A549 (cell line): ENCODE measurements at regions not wholly inside any gene's neighbourhood (a gene's known extent, or its start where the extent isn't known, plus 50 kb on each side); places are given as distances from the start of the nearest gene placed in this dataset.

Experiments
- ATAC-seq, 2 experiments: fragments of 200-7000 bp in 1 of 2; fragments of >200 bp in 1 of 2; cut with Nextera tagmentation in 1 of 2; cut with Tn5 transposase in 1 of 2; 3 replicates each; pipeline versions ENCODE4 v1.8.0 to v1.9.1; 2018 to 2020; ENCODE audit warnings: mild to moderate bottlenecking in 1 of 2, moderate library complexity in 1 of 2
- CTCF ChIA-PET: fragments of 300-600 bp; sonication (Branson Sonifier 250); formaldehyde crosslinking; extraction: SDS; loops from one replicate; lab custom pipeline; 2021; ENCODE audit warnings: antibody characterized with exemption, inconsistent platforms; lab: Yijun Ruan, JAX
- POLR2A ChIA-PET: fragments of 350-600 bp; formaldehyde crosslinking; extraction: SDS; loops from one replicate; lab custom pipeline; 2021; ENCODE audit warnings: antibody characterized with exemption, inconsistent platforms; lab: Yijun Ruan, JAX
- DNase-seq, 2 experiments: peaks; one replicate each; pipeline versions ENCODE4 v3.0.0 to v3.0.0-alpha.2; 2011 to 2016; ENCODE audit warnings: low read depth in 1 of 2, low spot score in 1 of 2
- FAIRE-seq: peaks from 2 replicates; lab custom pipeline; 2011; peaks lifted over from hg19 to GRCh38; lab: Jason Lieb, UNC
- H3K27ac ChIP-seq, 2 experiments: fragments of >200 bp; sonication (Bioruptor Twin); formaldehyde crosslinking; 3 replicates each; pipeline ENCODE4 v1.5.1; 2016 to 2017
- H3K4me1 ChIP-seq: fragments of >200 bp; sonication (Bioruptor Twin); formaldehyde crosslinking; 3 replicates; pipeline ENCODE4 v1.6.1; 2016
- H3K4me2 ChIP-seq: fragments of >200 bp; sonication (Bioruptor Twin); formaldehyde crosslinking; 3 replicates; pipeline ENCODE4 v1.6.1; 2016
- H3K4me3 ChIP-seq: fragments of >200 bp; sonication (Bioruptor Twin); formaldehyde crosslinking; 3 replicates; pipeline ENCODE4 v1.5.1; 2016
- H3K9me3 ChIP-seq: fragments of >200 bp; sonication (Bioruptor Twin); formaldehyde crosslinking; 3 replicates; pipeline ENCODE4 v1.6.1; 2016
- BHLHE40 ChIP-seq: IDR thresholded peaks from 2 replicates; pipeline ENCODE4 v1.6.1; 2012; ENCODE audit warnings: low read depth, low read length, inconsistent platforms
- CBX2 ChIP-seq: fragments of 200-600 bp; sonication (generic); IDR thresholded peaks from 2 replicates; pipeline ENCODE4 v1.6.1; 2016; ENCODE audit warnings: low read depth, mild to moderate bottlenecking, borderline replicate concordance
- CEBPB ChIP-seq, 2 experiments: fragments of >200 bp in 1 of 2; sonication (Bioruptor Twin) in 1 of 2; formaldehyde crosslinking in 1 of 2; IDR thresholded peaks; 2 replicates each; pipeline ENCODE4 v1.6.1; 2012 to 2016
- ESRRA ChIP-seq: fragments of 150-350 bp; IDR thresholded peaks from 2 replicates; pipeline ENCODE4 v1.6.1; 2014; ENCODE audit warnings: mild to moderate bottlenecking, low read length, borderline replicate concordance
- FOSL2 ChIP-seq, 2 experiments: fragments of 450-650 bp in 1 of 2; fragments of >200 bp in 1 of 2; sonication (Bioruptor Twin) in 1 of 2; formaldehyde crosslinking; IDR thresholded peaks; 2 replicates each; pipeline versions ENCODE4 v1.5.0 to v1.6.1; 2016 to 2020; ENCODE audit warnings: mild to moderate bottlenecking in 1 of 2, moderate library complexity in 1 of 2
- GATA3 ChIP-seq: IDR thresholded peaks from 2 replicates; pipeline ENCODE4 v1.6.1; 2012; ENCODE audit warnings: borderline replicate concordance
- HEYL ChIP-seq: fragments of 250-450 bp; sonication (Bioruptor Pico); IDR thresholded peaks from 2 replicates; pipeline ENCODE4 v1.8.0; 2021; ENCODE audit warnings: mild to moderate bottlenecking, moderate library complexity
- JUN ChIP-seq, 2 experiments: fragments of >200 bp; sonication (Bioruptor Twin); formaldehyde crosslinking; IDR thresholded peaks; 2 replicates in 1 of 2; 3 replicates in 1 of 2; pipeline ENCODE4 v1.6.1; 2016 to 2017
- KDM1A ChIP-seq: fragments of 200-600 bp; sonication (generic); IDR thresholded peaks from 2 replicates; pipeline ENCODE4 v1.6.1; 2016; ENCODE audit warnings: low read depth, mild to moderate bottlenecking
- KDM5A ChIP-seq: fragments of 200-600 bp; sonication (generic); IDR thresholded peaks from 2 replicates; pipeline ENCODE4 v1.6.1; 2016; ENCODE audit warnings: antibody characterized with exemption, mild to moderate bottlenecking
- MAFK ChIP-seq: fragments of 450-650 bp; IDR thresholded peaks from 2 replicates; pipeline ENCODE4 v1.6.1; 2014; ENCODE audit not compliant: partially characterized antibody
- MAZ ChIP-seq: fragments of 150-350 bp; IDR thresholded peaks from 2 replicates; pipeline ENCODE4 v1.6.1; 2014; ENCODE audit warnings: antibody characterized with exemption, low read depth, low read length, borderline replicate concordance
- MYC ChIP-seq: IDR thresholded peaks from 2 replicates; pipeline ENCODE4 v1.6.1; 2012; ENCODE audit warnings: mild to moderate bottlenecking, inconsistent platforms, low read length, improper control_type of control experiment, borderline replicate concordance
- PHF8 ChIP-seq: fragments of 200-600 bp; sonication (generic); IDR thresholded peaks from 2 replicates; pipeline ENCODE4 v1.6.1; 2016; ENCODE audit warnings: low read depth, mild to moderate bottlenecking, antibody characterized with exemption, moderate library complexity, borderline replicate concordance
- POLR2AphosphoS2 ChIP-seq: conservative IDR thresholded peaks from 2 replicates; pipeline ENCODE4 v1.6.1; 2012; ENCODE audit warnings: low read length, improper control_type of control experiment, inconsistent platforms
- RNF2 ChIP-seq: fragments of 200-600 bp; sonication (generic); IDR thresholded peaks from 2 replicates; pipeline ENCODE4 v1.6.1; 2016; ENCODE audit warnings: low read depth, mild to moderate bottlenecking, antibody characterized with exemption, moderate library complexity, borderline replicate concordance
- SMC3 ChIP-seq: fragments of >200 bp; sonication (Bioruptor Twin); formaldehyde crosslinking; IDR thresholded peaks from 3 replicates; pipeline ENCODE4 v1.6.1; 2018; ENCODE audit warnings: inconsistent platforms
- SREBF2 ChIP-seq: fragments of 450-650 bp; IDR thresholded peaks from 2 replicates; pipeline ENCODE4 v1.6.1; 2014; ENCODE audit warnings: mild to moderate bottlenecking, moderate library complexity
- TFCP2L1 ChIP-seq: fragments of 250-450 bp; sonication (Bioruptor Pico); IDR thresholded peaks from 2 replicates; pipeline ENCODE4 v1.5.0; 2021; ENCODE audit warnings: mild to moderate bottlenecking
- WGBS: methylation state at CpG from one replicate; pipeline ENCODE4 v1.1.6; 2017; ENCODE audit errors: missing lambda C conversion rate; 5-methylcytosine and 5-hydroxymethylcytosine counted together
- TF ChIP-seq, protein P1 (sequence below): IDR thresholded peaks from 2 replicates; pipeline ENCODE4 v1.6.1; 2012
- TF ChIP-seq, protein P2 (sequence below): IDR thresholded peaks from 2 replicates; pipeline ENCODE4 v1.6.1; 2012
- TF ChIP-seq, protein P3 (sequence below): fragments of >200 bp; sonication (Bioruptor Twin); formaldehyde crosslinking; IDR thresholded peaks from 3 replicates; pipeline ENCODE4 v1.6.1; 2016
- TF ChIP-seq, protein P4 (sequence below): fragments of 450-650 bp; IDR thresholded peaks from 2 replicates; pipeline ENCODE4 v1.6.1; 2014; ENCODE audit warnings: antibody characterized with exemption
- TF ChIP-seq, protein P5 (sequence below): fragments of 250-450 bp; sonication (Bioruptor Pico); IDR thresholded peaks from 2 replicates; pipeline ENCODE4 v1.5.0; 2021; ENCODE audit warnings: mild to moderate bottlenecking, moderate library complexity, borderline replicate concordance
- TF ChIP-seq, protein P6 (sequence below): fragments of >200 bp; sonication (Bioruptor Twin); formaldehyde crosslinking; IDR thresholded peaks from 3 replicates; pipeline ENCODE4 v1.5.1; 2016
- TF ChIP-seq, protein P7 (sequence below): fragments of >200 bp; sonication (Bioruptor Twin); formaldehyde crosslinking; IDR thresholded peaks from 2 replicates; pipeline ENCODE4 v1.6.1; 2016

DNA sequence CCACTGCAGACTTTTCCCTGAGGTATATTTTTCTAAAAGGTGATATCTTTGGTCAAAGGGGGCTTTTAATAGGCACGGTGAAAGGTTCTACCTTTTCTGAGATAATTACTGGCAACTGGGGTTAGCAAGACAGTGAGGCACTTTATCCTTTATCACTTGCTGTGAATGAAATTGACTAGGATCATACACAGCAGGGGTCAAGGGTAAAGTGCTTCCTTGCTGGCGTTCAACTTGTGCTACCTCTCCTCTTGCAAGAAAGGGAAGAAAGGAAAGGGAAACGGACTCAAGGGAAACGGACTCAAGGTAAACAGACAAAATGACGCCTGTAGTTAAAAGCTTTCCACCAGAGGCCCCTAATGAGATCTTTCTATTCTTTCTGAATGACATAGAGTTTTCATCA is 78.6 kb upstream of the RAPGEF2 start:
- POLR2A ChIA-PET: no interaction called here
- no peaks in the 10 kb centered on the region for H3K4me1 ChIP-seq
- TF ChIP-seq KDM1A: no peak
- TF ChIP-seq, protein P1, sequence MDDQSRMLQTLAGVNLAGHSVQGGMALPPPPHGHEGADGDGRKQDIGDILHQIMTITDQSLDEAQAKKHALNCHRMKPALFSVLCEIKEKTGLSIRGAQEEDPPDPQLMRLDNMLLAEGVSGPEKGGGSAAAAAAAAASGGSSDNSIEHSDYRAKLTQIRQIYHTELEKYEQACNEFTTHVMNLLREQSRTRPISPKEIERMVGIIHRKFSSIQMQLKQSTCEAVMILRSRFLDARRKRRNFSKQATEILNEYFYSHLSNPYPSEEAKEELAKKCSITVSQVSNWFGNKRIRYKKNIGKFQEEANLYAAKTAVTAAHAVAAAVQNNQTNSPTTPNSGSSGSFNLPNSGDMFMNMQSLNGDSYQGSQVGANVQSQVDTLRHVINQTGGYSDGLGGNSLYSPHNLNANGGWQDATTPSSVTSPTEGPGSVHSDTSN: no peak
- TF ChIP-seq MYC: no peak
- no peak for TF ChIP-seq SMC3
- TF ChIP-seq, protein P2, sequence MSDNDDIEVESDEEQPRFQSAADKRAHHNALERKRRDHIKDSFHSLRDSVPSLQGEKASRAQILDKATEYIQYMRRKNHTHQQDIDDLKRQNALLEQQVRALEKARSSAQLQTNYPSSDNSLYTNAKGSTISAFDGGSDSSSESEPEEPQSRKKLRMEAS: no peak
- no peak for TF ChIP-seq PHF8
- TF ChIP-seq, protein P3, sequence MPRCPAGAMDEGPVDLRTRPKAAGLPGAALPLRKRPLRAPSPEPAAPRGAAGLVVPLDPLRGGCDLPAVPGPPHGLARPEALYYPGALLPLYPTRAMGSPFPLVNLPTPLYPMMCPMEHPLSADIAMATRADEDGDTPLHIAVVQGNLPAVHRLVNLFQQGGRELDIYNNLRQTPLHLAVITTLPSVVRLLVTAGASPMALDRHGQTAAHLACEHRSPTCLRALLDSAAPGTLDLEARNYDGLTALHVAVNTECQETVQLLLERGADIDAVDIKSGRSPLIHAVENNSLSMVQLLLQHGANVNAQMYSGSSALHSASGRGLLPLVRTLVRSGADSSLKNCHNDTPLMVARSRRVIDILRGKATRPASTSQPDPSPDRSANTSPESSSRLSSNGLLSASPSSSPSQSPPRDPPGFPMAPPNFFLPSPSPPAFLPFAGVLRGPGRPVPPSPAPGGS: no peak
- TF ChIP-seq RNF2: no peak
- TF ChIP-seq TFCP2L1 (CRISPR knock-in tag): no peak
- TF ChIP-seq, protein P4, sequence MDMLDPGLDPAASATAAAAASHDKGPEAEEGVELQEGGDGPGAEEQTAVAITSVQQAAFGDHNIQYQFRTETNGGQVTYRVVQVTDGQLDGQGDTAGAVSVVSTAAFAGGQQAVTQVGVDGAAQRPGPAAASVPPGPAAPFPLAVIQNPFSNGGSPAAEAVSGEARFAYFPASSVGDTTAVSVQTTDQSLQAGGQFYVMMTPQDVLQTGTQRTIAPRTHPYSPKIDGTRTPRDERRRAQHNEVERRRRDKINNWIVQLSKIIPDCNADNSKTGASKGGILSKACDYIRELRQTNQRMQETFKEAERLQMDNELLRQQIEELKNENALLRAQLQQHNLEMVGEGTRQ: no peak
- TF ChIP-seq MAZ: no peak
- ATAC-seq: no peak
- H3K9me3 ChIP-seq: no peaks in the 10 kb centered on the region
- no peak for DNase-seq
- no peak for FAIRE-seq
- no peak overlapping the region for H3K27ac ChIP-seq
- H3K4me2 ChIP-seq: no peak overlapping the region
- H3K4me3 ChIP-seq: no peak overlapping the region
- WGBS: 63% methylated on average over 5 of the region's 5 CpGs
- CTCF ChIA-PET: interaction anchor here (1.9 kb wide), 1 partner anchor 8 kb away, joined by 4 read pairs; no protein-coding TSS in a partner anchor

DNA sequence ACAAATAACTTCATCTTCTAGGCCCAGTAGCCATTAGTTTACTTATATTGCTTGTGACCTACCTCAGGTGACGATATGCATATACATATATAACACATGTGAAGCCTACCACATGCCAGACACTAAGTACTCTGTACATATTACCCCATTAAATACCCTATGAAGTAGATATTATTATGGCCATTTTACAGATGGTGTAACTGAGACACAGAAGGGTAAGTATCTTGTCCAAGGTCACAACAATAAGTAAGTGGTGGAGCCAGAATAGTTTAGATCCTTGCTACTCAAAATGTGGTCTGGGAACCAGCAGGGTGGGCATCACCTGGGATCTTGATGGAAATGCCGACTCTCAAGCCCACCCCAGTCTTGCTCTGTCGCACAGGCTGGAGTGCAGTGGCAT is 78.1 kb upstream of the RAPGEF2 start:
- ChIA-PET CTCF (no interaction called here), POLR2A (no interaction called here)
- Histone ChIP-seq H3K4me3 (no peak overlapping the region), H3K9me3 (no peaks in the 10 kb centered on the region), H3K27ac (no peak overlapping the region), H3K4me1 (no peaks in the 10 kb centered on the region), H3K4me2 (no peak overlapping the region)
- ATAC-seq (no peak), DNase-seq (no peak), FAIRE-seq (no peak)
- 82% methylated on average over 1 of the region's 3 CpGs for WGBS
- TF ChIP-seq, protein P5, sequence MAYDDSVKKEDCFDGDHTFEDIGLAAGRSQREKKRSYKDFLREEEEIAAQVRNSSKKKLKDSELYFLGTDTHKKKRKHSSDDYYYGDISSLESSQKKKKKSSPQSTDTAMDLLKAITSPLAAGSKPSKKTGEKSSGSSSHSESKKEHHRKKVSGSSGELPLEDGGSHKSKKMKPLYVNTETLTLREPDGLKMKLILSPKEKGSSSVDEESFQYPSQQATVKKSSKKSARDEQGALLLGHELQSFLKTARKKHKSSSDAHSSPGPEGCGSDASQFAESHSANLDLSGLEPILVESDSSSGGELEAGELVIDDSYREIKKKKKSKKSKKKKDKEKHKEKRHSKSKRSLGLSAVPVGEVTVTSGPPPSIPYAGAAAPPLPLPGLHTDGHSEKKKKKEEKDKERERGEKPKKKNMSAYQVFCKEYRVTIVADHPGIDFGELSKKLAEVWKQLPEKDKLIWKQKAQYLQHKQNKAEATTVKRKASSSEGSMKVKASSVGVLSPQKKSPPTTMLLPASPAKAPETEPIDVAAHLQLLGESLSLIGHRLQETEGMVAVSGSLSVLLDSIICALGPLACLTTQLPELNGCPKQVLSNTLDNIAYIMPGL (CRISPR knock-in tag): no peak
- TF ChIP-seq HEYL (CRISPR knock-in tag) (no peak), FOSL2 (IDR thresholded peaks at IDR 0.05) (no peak), FOSL2 (CRISPR knock-in tag; IDR thresholded peaks at IDR 0.05) (no peak), POLR2AphosphoS2 (no peak), KDM5A (no peak), JUN (IDR thresholded peaks at IDR 0.05) (no peak), MAZ (no peak), GATA3 (no peak), CBX2 (no peak), PHF8 (no peak), ESRRA (no peak), BHLHE40 (no peak), SREBF2 (no peak), CEBPB (IDR thresholded peaks at IDR 0.05) (no peak), MAFK (no peak)
- TF ChIP-seq, protein P6, sequence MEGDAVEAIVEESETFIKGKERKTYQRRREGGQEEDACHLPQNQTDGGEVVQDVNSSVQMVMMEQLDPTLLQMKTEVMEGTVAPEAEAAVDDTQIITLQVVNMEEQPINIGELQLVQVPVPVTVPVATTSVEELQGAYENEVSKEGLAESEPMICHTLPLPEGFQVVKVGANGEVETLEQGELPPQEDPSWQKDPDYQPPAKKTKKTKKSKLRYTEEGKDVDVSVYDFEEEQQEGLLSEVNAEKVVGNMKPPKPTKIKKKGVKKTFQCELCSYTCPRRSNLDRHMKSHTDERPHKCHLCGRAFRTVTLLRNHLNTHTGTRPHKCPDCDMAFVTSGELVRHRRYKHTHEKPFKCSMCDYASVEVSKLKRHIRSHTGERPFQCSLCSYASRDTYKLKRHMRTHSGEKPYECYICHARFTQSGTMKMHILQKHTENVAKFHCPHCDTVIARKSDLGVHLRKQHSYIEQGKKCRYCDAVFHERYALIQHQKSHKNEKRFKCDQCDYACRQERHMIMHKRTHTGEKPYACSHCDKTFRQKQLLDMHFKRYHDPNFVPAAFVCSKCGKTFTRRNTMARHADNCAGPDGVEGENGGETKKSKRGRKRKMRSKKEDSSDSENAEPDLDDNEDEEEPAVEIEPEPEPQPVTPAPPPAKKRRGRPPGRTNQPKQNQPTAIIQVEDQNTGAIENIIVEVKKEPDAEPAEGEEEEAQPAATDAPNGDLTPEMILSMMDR: no peak
- TF ChIP-seq, protein P3: no peak
- TF ChIP-seq, protein P7, sequence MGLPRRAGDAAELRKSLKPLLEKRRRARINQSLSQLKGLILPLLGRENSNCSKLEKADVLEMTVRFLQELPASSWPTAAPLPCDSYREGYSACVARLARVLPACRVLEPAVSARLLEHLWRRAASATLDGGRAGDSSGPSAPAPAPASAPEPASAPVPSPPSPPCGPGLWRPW: no peak
- TF ChIP-seq, protein P1: no peak
